ENCODE measurements at regions not wholly inside any gene's neighbourhood (a gene's known extent, or its start where the extent isn't known, plus 50 kb on each side); places are given as distances from the start of the nearest gene placed in this dataset.

DNA sequence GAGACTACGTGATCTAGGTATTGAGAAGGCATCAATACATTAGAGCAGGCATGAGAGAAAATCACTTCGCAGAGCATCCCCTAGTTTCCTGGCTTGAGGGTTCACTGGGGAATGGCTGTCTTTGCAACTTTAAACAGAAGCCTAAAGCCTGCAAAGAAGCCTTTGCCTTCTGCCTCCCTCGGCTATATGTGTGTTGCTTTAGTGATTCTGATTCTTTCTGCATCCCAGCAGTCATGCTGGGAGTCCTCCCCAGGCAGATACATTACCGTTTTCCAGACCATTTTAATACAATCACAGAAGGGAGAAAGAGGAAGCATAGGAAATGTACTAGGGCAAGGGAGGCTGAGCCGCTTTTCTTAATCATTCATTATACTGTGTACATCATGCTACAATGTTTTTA lies 773.2 kb upstream of the LRRC4C start:
- 45 to 46% methylated on average over 5 of the region's 5 CpGs for WGBS, 2 donors
- intact Hi-C loops (cut with DNase I), result no loop called here
- H3K9me3 ChIP-seq, result no peaks in the 10 kb centered on the region
- no peaks in the 10 kb centered on the region for H3K27me3 ChIP-seq
- H3K4me1 ChIP-seq, result no peaks in the 10 kb centered on the region
- no peak for DNase-seq
- no peak overlapping the region for H3K4me3 ChIP-seq
- no peak overlapping the region for H3K27ac ChIP-seq
- no peak for TF ChIP-seq POLR2A (IDR thresholded peaks at IDR 0.05)
- TF ChIP-seq, protein P1, sequence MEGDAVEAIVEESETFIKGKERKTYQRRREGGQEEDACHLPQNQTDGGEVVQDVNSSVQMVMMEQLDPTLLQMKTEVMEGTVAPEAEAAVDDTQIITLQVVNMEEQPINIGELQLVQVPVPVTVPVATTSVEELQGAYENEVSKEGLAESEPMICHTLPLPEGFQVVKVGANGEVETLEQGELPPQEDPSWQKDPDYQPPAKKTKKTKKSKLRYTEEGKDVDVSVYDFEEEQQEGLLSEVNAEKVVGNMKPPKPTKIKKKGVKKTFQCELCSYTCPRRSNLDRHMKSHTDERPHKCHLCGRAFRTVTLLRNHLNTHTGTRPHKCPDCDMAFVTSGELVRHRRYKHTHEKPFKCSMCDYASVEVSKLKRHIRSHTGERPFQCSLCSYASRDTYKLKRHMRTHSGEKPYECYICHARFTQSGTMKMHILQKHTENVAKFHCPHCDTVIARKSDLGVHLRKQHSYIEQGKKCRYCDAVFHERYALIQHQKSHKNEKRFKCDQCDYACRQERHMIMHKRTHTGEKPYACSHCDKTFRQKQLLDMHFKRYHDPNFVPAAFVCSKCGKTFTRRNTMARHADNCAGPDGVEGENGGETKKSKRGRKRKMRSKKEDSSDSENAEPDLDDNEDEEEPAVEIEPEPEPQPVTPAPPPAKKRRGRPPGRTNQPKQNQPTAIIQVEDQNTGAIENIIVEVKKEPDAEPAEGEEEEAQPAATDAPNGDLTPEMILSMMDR (IDR thresholded peaks at IDR 0.05), result no peak
- H3K36me3 ChIP-seq, result no peaks in the 10 kb centered on the region

DNA sequence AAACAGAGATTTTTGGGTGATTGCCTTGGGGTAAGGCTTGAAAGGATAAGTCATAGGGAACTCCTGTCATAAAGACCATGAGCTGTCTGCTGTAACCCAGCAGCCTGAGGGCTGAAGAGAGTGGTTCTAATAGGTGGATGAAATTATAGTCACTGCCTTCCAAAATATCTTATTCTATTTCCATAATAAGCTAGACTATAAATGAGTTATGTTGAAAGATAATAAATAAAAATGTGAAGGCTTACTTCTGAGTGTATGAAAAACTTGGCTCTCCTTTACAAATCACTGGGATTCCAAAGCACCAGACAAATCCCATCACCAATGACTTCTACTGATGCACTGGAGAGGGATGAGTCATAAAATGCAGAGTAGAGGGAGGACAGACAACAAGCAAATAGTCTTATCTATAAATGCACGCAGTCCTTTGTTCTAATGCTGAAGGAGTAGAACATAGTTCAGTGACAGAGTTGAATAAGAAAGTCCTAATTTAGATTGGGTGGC lies 775.0 kb upstream of the LRRC4C start:
- H3K27ac ChIP-seq, result no peak overlapping the region
- H3K36me3 ChIP-seq, result no peaks in the 10 kb centered on the region
- no peaks in the 10 kb centered on the region for H3K4me1 ChIP-seq
- intact Hi-C loops (cut with DNase I), result no loop called here
- 25 to 36% methylated on average over 1 of the region's 1 CpG for WGBS, 2 donors
- no peak for DNase-seq
- no peak overlapping the region for H3K4me3 ChIP-seq
- H3K9me3 ChIP-seq, result no peaks in the 10 kb centered on the region
- H3K27me3 ChIP-seq, result no peaks in the 10 kb centered on the region
- TF ChIP-seq POLR2A (IDR thresholded peaks at IDR 0.05), result no peak
- TF ChIP-seq, protein P1 (IDR thresholded peaks at IDR 0.05), result no peak

DNA sequence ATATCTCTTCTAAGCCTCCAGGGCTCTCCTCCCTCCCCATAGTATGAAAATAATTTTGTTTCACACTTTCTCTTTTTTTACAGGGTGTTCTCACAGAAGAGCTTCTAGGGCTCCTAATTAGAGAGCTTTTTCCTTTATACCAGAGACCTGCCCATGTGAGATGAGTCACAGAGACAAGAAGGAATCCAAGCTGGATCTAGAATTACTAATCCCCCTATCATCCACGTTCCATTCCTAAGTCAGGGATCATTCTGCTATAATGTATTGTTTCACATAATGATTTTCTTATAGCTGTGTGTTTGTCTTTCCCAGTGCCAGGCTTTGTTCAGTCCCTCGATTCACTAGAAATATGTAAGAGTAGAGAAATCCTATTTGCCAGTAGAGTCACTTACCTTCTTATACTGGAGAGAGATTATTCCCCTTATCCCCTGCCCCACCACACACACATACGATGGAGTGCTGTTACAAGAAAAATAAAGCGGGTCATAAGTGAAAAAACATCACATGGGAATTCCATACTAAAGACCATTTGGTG lies 778.3 kb upstream of the LRRC4C start:
- no peak for DNase-seq
- WGBS, 2 donors, result 48 to 74% methylated on average over 4 of the region's 4 CpGs
- TF ChIP-seq, protein P1 (IDR thresholded peaks at IDR 0.05), result no peak
- TF ChIP-seq POLR2A (IDR thresholded peaks at IDR 0.05), result no peak

DNA sequence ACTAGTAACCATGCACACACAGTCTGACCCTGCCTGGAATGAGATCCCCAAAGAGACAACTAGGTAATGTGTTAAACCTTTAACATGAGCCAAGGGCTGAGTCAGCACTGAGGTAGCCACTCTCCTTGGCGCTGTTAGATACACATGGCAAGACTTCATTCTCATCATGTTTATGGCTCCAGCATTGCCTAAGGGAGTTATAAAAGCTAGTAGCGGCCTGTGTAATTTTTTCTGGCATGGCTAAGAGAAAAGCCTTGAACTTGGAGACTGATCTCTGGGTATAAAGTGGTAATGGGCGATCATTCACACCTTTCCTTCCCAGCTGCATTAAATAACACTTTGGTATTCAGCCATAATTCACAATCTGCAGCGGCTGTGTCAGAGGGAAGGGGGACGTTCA lies 779.7 kb upstream of the LRRC4C start:
- Histone ChIP-seq H3K9me3 (no peaks in the 10 kb centered on the region), H3K36me3 (no peaks in the 10 kb centered on the region), H3K4me1 (no peaks in the 10 kb centered on the region), H3K27ac (no peak overlapping the region), H3K27me3 (no peaks in the 10 kb centered on the region), H3K4me3 (no peak overlapping the region)
- intact Hi-C loops (cut with DNase I), result no loop called here
- no peak for DNase-seq
- TF ChIP-seq, protein P1 (IDR thresholded peaks at IDR 0.05), result no peak
- no peak for TF ChIP-seq POLR2A (IDR thresholded peaks at IDR 0.05)
- WGBS, 2 donors, result 57 to 72% methylated on average over 4 to 5 of the region's 5 CpGs

More for the DNA sequence above, 778.3 kb upstream of the LRRC4C start:
- H3K9me3 ChIP-seq, result no peaks in the 10 kb centered on the region
- H3K36me3 ChIP-seq, result no peaks in the 10 kb centered on the region
- H3K27ac ChIP-seq, result no peak overlapping the region
- no peak overlapping the region for H3K4me3 ChIP-seq
- no peaks in the 10 kb centered on the region for H3K27me3 ChIP-seq
- no peaks in the 10 kb centered on the region for H3K4me1 ChIP-seq
- intact Hi-C loops (cut with DNase I), result no loop called here

DNA sequence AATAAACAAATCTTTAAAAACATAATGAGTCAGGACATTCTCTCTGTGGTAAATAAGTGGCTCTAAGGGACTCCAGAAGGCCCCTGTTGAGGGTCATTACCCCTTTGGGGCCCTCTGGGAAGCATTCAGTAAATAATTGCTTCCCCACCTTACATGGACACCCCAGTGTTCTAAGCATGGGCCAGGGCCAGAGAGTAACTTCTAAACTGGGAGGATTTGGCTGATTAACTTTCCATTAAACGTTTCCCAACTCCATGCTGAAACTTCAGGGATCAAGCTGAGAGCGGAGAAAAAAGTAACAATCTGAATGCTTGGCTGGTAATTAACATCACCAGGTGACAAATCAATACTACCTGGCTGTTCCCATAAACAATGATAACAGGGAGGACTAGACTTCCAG lies 783.9 kb upstream of the LRRC4C start:
- intact Hi-C loops (cut with DNase I), result no loop called here
- Histone ChIP-seq H3K4me1 (no peaks in the 10 kb centered on the region), H3K4me3 (no peak overlapping the region), H3K36me3 (no peaks in the 10 kb centered on the region), H3K9me3 (peaks cover 0 to 5% (median 2%) of the 10 kb centered on the region in 3 donors), H3K27me3 (no peaks in the 10 kb centered on the region), H3K27ac (no peak overlapping the region)
- DNase-seq, result no peak
- 27 to 33% methylated on average over 2 of the region's 2 CpGs for WGBS, 2 donors
- TF ChIP-seq POLR2A (IDR thresholded peaks at IDR 0.05), result no peak
- TF ChIP-seq, protein P1 (IDR thresholded peaks at IDR 0.05), result no peak

Measured in esophagus squamous epithelium (tissue), 5 donors.